GM18867 (cell line): ENCODE measurements at regions not wholly inside any gene's neighbourhood (a gene's known extent, or its start where the extent isn't known, plus 50 kb on each side); places are given as distances from the start of the nearest gene placed in this dataset.
"Not testable (repeated sequence)": the region's sequence is repeated elsewhere in the genome, so short reads cannot be mapped to it uniquely, and the experiment has no call there.

Source experiments
- ATAC-seq: cut with Tn5 transposase; IDR thresholded peaks from one replicate; pipeline ENCODE4 v1.9.1; 2021; ENCODE audit warnings: mild to moderate bottlenecking, moderate library complexity; ENCODE audit not compliant: unreplicated experiment

DNA sequence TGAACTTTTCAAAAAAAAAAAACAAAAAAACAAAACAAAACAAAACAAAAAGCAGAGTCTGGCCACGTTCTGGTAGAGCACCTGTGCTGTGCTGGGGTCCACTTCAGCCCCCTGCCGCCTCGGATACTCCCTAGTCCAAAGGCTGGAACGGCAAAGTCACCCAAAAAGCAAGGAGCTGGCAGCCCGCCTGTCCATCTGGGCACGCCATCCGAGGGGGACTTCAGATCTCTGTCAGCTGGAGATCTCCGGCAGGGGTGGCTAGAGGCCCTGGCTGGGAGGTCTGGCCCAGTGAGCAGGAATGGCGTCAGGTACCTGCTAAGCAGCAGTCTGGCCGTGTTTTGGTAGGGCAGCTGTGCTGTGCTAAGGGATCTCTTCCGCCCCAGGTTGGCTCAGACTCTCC lies 152.3 kb upstream of the ZNF516 start:
- no peak for ATAC-seq

DNA sequence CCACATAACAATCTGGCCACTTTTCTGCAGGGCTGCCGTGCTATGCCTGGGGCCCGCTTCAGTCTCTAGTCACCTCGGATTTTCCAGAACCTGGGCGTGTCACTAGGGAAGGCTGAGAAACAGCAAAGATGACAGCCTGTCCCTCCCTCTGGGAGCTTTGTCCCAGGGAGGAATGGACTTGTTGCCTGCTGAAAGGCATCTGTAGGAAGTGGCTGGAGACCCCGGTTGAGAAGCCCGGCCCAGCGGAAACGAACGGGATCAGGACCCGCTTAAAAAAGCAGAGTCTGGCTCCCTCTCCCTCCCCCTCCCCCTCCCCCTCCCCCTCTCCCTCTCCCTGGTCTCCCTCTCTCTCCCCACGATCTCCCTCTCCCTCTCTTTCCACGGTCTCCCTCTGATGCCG lies 149.5 kb upstream of the ZNF516 start:
- ATAC-seq, result no peak

DNA sequence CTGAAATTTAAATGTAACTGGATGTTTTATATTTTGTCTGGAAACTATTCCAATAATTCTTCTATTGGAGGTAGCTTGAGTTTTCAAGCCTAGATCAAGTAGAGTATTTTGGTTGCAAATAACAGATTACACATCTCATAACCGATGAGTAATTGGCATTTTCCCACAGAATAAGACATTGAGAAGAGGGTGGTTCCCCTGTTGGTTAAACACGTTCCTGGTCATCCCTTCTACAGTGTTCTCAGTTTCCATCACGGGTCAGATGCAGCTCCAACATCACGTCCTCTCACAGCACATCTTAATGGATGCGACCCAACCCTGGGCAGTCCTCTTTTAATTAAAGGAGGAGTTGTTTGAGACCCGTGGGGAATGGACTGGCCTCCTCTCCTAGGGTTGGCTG lies 149.0 kb upstream of the ZNF516 start:
- no peak for ATAC-seq

DNA sequence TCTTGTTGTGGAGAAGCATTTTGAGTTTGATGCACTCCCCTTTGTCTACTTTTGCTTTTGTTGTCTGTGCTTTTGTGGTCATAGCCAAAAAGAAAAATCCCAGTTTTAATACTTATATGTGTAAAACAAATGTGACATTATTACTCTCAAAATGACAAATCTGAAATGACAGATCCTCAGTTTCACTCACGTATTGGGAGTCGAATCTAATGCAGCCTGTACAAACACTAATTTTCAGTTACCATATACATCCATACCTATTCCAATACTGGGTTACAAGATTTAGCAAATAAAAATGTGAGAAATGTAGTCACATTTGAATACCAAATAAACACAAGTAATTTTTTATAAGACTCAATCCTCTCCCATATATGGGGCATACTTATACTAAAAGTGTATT lies 148.2 kb upstream of the ZNF516 start:
- no peak for ATAC-seq

DNA sequence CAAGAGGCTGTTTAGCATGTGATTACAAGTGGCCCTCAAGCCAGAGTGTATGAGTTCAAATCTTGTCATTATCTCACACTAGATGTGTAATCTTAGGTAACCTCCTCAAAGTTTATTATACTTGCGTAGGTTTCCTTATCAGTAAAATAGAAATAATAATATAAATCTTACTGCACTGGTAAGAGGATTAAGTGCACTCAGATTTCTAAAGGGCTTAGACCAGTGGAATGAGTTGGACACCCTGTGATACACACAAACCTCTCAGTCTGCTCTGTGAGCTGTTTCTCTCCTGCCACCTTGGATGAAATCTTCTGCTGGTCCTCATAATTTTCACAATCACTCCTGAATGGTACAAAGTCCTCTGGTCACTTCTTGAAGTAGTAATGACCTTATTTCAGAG lies 145.4 kb upstream of the ZNF516 start:
- ATAC-seq, result no peak

DNA sequence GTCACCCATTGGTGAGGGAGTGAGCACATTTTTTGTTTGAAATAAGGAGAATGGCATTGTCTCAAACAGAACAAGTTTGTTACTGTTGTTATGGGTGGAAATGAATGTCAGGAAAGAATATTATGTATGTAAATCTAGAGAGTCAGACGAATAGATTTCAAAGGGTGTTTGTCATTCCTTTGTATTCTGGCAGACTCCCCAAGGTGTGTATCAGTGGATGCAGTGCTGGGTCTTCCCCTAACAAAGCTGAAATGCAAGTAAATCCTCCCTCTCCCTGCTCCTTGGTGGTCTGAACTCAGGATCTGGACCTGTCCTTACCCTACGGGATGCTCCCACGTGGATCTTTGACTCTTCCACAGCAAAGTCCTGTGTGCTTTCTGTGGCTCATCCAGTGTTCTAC lies 139.5 kb upstream of the ZNF516 start:
- no peak for ATAC-seq

DNA sequence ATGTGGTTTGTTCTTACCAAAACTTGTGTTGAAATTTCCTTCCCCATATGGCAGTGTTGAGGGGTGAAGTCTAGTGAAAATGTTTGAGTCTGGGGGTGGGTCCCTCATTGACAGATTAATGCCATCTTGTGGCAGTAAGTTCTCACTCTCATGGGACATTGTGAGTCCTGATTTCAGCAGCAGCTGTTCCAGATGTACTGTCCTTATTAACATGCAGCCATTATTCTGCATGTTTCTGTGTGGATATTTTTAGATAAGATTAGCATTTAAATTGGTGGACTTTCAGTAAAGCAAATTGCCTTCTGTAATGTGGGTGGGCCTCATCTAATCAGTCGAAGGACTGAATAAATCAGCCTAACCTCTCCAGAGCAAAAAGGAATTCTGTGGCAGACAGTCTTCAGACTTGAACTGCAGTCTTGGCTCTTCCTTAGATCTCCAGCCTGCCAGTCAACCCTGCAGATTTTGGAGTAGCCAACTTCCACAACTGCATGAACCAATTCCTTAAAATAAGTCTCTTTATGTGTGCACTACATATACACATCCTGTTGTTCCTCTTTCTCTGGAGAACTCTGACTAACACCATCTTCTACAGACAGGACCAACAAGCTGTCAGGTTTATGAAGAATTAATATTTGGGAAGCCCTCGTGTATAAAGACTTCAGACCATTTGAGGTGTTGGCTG lies 138.7 kb upstream of the ZNF516 start:
- no peak for ATAC-seq

DNA sequence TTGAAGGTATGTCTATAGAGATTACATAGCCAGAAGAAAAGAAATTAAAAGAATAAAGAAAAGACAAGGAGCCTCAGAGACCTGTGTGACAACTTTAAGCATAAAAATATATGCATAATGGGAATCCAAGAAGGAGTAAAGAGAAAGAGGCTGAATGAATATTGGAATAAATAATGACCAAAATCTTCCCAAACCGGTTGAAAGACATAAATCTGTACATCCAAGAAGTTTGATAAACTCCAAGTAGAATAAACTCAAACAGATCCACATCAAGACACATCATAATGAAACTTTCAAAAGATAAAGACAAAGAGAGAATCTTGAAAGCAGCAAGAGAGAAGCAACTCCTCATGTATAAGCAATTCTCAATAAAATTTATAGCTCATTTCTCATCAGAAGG lies 132.4 kb upstream of the ZNF516 start:
- ATAC-seq, result no peak

DNA sequence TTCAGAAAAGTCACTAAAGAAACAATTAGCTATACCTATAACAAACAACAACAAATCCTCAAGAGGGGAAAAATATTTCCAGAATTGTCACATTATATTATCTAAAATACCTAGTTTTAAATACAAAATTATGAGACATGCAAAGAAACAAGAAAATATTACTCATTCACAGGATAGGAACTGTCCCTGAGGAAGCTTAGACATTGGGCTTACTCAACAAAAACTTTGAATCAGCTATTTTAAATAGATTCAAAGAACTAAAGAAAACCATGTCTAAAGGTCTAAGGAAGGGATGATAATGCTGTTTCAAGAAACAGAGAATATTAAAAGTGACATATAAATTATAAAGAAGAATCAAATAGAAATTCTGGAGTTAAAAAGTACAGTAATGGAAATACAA lies 131.9 kb upstream of the ZNF516 start:
- no peak for ATAC-seq

DNA sequence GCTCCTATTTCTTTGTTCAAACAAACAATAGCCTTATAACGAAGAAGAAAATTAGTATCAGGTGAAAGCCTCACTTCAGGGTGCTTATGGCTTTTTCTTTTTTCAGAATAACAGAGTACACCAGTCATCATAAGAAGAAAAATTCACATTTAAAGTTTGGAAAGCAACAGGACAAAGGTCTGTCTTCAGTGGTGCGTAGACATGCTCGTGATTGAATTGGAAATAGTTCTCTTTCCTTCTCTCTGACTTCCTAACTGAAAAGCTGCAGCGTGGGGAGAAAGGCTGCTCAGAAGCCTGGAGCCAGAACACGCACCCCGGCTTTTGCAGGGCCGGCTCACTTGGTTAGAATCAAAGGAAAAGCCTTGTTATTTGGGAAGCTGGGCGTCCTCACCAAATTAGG lies 127.6 kb upstream of the ZNF516 start:
- no peak for ATAC-seq

DNA sequence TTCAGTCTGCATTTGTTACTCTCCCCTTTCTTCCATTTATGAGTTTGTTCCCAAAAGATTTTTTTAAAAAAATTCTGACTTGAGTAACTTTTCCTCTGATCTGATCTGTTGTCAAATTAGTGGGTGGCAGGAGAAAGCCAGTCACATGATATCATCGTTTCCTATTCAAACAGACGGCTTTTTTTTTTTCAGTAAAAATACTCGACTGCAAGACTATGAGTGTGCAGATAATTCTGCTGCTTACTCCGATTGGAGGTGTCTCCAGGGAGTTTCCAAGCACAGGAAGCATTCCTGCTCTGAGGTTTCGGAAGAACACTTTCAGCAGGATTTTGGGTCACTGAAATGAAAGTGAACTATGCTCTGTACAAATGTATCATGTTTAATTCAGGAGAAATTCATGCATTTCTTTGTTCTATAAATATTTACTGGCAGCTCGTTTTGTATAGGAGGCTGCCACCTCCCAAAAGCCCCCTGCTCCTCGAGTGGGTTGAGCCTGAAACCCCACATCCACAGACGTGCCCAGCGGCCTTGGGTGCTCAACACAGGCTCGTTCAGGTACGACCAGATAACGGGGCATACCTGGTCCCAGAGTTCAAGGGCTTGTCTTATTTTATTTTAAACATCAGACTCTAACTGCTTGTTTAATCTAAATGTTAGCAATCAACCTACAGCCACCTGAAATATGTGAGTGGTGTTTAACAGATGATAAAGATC lies 126.9 kb upstream of the ZNF516 start:
- ATAC-seq, result no peak

DNA sequence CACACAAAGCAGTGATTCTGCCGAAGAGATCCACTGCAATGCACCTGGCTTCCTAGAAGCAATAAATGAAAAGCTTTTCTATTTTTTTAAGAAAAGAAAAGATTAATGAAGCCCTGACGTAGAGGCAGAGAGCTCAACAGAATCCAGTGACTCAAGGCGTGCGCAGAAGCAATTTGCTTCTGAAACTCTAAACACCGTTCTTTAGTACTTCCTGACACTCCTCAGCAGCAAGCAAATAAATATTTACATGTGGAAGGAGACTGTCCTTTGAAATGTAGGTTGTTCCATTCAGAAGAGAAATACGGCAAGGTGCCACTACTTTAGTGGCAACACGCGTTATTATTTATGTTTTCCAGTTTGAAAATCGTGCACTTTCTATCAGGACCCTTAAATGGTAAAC lies 126.2 kb upstream of the ZNF516 start:
- no peak for ATAC-seq

DNA sequence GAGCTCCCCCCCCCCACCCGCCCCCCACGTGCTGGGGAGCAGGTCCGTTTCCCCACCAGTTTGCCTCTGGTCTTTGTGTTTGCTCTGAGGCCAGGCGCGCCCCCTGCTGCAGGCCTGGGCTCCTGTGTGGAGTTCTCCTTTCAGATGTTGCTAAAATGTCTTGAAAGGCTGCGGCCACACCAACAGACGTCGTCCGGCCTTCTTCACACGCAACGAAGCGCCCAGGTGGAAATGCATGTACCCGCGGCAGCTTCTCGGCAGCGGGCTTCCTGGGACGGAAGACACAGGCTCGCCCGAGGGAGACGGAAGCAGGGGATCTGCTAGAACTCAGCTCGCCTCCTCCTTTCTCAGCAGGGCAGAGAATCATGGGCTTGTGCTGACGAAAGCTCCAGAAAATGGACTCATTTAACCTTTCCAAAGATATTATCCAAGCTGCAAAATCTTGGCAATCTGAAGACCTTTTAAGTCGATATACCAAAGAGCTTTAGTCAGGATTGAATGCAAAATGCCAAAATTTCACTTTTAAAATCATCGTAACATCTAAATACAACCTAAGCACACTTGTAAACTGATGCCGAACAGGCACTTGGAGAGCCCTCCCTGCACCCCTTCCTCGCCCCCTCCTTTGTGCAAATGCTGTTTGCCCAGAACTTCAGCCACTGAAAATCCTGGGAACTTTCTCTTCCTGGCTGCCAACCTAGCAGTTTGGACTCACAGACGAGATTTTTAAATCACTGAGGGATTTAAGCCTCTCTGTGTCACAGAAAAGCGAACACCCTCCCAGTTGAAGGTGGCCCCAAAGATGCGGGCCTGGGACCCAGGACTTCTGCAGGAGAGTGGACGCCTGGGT lies 125.5 kb upstream of the ZNF516 start:
- ATAC-seq, result peak; percentile 92

DNA sequence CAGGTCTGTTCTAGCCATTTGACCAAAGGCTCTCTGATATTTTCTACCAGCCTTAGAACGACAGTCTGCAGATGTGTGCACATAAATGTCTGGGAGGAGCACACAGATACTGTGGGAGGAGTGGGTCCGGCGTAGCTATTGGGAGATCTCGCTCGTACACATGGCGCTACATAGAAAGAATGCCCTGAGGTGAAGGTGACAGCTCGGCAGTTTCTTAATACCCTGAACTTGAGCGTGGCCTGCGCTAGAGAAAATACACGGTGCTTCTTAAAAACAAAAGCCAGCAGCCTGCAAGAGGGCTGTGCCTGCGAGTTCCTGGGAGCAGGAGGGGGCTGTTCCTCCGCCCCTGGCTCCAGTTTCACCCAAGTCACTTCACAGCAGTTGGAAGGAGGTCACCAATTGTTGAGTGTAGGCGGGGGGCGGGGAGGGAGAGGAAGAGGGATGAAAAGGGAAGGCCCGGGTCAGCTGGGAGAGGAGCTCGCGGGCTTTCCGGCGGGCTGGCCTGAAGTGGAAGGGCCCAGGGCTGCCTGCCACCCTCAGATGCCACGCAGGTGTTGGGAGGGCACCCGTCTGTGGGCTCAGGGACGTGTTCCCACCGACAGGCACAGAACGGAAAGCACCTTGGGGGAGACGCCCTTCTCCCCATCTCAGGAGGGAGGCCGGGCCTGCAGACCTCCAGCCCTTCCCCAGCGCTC lies 124.7 kb upstream of the ZNF516 start:
- peak; percentile 19 for ATAC-seq

DNA sequence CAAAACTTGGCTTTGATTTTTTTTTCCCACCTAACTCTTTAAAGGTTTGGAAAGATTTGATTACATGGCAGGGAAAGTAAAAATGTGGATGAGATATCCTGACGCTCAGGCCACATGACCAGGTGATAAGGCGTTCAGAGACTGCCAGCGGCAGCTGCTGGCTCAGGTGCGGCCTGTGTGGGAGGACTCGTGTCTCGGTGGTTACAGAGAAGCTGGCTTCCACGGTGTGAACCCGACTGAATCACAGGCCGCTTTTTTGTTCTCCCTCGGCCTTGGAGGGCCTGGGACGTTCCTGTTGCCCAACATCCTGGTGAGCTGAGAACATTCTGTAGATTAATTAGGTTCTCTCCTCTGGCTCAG lies 124.2 kb upstream of the ZNF516 start:
- ATAC-seq, result no peak

DNA sequence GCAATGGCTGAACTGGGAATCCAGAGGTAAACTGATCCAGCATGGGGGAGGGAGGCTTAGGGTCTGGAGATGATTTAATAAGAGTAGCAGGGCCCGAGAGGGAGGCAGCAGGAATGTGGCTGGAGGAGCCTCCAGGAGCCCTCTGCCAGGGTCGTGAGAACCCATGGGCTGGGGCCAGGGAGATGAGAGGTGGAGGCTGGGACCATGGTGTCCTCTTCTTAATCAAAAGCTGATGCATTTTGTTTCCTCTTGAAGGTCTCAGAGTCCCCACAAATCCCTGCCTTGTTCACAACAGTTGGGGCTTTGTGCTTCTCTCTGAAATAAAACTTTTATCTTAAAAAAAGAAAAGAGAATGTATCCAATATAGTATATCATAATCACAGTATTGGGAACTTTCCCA lies 123.7 kb upstream of the ZNF516 start:
- no peak for ATAC-seq

DNA sequence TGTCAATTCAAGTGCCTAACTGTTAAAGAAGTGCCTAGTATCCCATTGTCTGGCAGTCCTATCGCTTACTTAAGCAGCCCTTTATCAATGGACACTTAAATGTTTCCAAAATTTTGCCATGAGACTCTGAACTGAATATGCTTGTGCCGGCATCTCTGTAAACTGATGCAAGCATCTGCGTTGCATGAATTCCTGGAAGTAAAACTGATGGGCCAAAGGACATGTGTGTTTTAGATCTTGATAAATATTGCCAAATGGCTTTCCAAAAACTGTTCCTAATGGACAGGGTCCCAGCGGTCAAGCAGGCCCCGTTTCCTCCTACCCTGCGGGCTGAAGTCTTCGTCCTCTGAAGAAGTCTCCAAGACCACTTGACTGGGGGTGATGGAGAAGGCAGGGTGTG lies 121.3 kb upstream of the ZNF516 start:
- ATAC-seq, result no peak

DNA sequence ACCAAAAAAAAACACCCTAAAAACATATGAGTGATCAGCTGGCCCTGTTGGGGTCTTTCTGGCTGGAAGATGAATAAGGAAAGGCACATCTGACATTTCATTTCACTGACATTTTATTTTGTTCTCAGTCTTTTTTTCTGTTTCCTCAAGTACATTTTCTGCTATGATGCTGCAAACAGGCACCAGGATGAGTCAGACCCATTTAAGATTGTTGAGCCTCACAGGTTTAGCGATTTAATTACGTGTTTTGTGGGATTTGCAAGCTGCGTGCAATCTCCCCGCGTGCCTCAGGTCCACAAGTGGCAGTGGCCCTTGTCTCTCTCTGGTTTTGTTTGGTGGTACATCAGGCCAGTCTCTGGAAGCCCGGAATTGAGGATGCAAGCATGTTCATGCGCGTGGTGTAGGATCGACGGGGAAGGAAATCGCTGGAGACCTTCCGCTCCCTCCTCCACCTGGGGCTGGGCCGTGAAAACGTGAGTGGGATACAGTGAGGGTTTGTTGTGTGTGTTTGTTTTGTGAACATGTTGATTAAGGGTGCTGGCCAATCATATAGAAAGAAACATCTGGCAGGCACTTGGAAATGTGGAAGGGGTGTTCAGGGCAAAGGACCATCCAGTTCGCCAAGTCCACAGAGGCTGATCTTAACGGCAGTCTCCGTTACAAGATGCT lies 120.2 kb upstream of the ZNF516 start:
- no peak for ATAC-seq

DNA sequence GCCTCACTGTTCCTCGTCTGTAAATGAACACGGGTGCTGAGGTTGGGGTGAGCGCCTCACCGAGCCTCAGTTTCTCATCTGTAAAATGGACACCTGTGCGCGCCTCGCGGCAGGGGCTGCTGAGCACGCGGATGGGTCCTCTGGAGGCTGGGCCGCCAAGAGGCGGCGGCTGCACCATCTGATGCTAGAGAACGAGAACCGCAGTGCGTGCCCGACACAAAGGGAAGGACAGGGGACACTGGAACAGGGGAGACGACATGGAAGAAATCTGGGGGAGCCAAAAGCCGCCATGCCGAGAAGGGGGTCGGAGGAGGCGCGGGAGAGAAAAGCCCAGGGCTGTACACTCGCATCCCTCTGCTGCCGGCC lies 118.7 kb upstream of the ZNF516 start:
- ATAC-seq, result no peak

DNA sequence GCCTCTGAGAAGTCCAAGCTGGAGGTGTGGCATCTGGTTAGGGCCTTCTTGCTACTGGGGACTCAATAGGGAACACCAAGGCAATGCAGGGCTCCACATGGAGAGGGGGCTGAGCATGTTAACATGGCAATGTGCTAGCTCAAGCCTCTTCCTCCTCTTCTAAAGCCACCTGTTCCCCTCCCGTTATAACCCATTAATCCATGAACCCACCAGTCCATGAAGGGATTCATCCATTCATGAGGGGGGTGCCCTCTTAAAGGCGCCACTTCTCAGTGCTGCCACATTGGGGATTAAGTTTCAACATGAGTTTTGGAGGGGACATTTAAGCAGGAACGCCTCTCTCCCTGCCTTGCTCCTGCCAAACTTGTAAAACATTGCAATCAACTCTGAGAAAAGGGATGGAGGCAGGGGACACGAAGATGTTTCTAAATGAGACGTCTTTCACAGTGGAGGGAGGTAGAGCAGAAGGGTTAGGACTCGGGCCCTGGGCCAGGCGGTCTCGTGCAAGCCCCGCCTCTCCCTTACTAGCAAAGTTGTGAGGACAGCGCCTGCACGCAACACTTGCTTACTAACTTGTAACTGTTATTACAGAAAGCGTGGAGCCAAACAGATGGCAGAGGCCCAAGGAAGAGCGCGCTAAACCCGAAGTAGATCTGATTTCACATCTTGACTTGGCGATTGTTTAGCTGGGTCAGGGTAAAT lies 118.2 kb upstream of the ZNF516 start:
- no peak for ATAC-seq

DNA sequence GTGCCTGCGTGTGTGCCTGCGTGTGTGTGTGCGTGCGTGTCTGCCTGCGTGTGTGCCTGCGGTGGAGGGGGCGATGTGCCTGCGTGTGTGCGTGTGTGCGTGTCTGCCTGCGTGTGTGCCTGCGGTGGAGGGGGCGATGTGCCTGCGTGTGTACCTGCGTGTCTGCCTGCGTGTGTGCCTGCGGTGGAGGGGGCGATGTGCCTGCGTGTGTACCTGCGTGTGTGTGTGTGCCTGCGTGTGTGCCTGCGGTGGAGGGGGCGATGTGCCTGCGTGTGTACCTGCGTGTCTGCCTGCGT lies 116.7 kb upstream of the ZNF516 start:
- not testable (repeated sequence) for ATAC-seq
